ENCODE measurements at regions not wholly inside any gene's neighbourhood (a gene's known extent, or its start where the extent isn't known, plus 50 kb on each side); places are given as distances from the start of the nearest gene placed in this dataset.
"Not testable (repeated sequence)": the region's sequence is repeated elsewhere in the genome, so short reads cannot be mapped to it uniquely, and the experiment has no call there.

GRCh38 chr2:8107621-8108378, 574.1 kb upstream of the ID2 start:
- DNase-seq = no peak

DNA sequence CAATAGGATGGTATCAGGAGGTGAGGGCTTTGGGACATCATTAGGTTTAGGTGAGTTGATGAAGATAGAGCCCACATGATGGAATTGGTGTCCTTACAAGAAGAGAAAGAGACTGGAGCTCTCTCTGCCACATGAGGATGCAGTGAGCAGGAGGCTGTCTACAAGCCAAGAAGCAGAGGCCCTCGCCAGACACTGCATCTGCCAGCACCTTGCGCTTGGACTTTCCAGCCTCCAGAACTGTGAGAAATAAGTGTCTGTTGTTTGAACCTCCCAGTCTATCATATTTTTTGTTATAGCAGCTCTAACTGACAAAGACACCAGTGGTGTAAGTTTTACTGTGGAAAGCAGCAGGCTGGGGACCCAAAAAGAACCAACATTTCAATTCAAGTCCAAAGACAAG, 571.1 kb upstream of the ID2 start:
- DNase-seq = no peak

- no peak for DNase-seq
These were observed 570.7 kb upstream of the ID2 start for GRCh38 chr2:8111193-8111592.

DNA sequence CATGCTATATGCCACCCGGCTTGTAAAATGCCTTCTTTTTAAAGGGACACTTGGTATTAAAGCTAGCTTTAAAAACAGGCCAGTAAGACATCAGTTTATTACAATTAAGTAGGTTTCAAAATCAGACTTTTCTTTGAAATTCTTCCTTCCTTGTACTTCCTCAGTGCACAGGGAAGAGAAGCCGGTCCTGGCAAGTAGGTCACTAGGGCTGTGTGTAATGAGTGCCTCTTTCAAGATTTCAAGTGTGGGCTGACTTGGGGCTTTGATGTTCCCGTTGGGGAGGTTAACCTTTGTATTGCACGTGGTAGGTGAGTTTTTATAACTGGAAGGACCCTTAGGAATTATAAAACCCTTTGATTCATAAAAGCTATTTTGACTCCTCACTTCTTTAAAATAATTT, 566.4 kb upstream of the ID2 start:
- DNase-seq = no peak

DNA sequence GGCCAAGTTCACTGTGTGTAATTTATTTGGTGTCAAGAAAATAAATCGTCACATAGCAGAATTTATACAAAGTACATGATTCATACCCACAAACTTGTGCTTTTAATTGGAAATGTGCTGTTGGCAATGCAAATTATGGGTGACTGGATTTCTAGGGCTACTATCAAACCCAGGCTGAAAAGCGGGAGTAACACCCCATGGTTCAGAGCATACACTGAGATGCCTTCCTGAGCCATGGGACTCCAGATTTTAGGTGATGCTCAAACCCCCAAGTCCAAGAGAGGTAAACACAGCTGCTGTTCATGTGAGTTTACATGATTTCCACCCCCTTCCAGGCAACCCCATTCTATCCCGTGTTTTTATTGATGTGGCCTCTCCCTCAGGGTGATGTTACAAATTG, 565.9 kb upstream of the ID2 start:
- DNase-seq = no peak

- DNase-seq = no peak
These were observed 565.2 kb upstream of the ID2 start for GRCh38 chr2:8116661-8117060.

DNA sequence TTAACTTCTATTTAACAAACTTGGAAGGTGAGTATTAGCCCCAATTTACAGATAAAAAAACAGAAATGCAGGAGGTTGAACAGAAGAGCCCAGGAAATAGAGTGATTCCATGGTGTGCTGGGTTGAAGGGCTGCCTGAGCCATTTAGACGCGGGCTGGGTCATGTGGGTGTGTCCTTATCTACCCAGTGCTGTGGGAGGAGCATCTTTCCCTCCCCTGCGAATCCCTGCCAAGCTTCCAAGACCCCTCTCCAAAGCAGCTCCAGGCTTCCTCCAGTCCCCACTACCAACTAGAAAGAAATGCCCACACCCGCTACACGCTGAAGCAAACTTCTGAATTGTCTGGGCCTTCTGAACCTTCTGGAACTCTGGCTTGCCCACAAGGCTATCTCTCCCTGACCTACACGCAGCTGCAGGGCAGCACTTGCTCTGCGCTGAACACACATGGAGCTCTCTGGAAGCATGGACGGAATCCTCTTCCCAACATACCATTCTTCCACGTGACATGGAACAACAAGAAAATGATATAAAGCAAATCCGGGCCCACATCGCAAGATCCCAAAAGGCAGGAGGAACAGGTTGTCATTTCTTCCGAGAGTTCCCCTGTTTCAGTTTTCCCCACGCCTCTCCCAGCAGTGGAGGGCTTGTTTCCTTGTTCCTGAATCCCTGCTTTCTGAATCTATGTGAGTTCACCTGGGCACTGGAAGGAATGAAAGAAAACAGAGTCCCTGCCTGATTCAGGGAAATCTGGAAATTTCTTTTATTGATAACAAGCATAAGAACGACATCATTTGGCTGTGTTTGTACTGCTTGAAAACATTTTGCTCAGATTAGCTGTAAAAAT, 562.7 kb upstream of the ID2 start:
- no peak for DNase-seq

GRCh38 chr2:8119782-8120505, 561.9 kb upstream of the ID2 start:
- peak in 1 of 5 donors; percentile 36 for DNase-seq

- DNase-seq = no peak
These were observed 561.4 kb upstream of the ID2 start for GRCh38 chr2:8120506-8120860.

DNA sequence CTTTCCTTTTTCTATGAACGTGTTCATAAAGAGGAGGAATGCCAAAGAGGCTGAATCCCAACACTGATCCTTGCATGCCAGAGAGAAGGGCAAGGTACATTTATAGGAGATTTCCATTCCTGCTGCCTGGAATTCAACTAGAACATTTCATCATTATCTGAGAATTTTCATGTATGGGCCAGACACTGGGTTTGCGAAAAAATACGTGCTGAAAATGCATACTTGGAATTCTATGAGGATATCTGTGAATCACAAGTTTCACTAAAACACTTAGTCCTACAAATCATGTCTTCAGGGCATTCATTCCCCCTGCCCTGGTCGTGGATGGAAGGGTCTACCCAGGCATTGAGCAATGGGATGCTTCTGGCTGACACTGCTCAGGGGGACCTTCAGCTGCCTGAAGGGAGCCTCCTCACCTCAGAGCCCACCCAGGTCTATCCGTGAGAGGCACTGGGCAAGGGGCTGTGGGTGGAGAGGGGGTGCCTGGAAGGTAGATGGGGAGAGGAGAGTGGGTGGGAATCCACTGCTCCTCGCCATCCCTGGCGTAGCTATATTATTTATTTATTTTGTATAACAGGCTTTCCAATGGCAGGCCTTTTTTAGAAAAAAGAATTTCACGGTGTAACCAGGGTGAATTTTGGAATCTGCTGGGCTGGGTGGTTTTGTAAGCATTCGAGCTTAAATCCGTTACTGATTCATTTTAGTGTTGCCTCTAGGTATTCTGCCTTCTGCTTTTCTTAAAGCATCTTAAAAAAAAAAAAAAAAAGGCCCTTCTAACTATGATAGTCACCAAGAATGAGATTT, 560.6 kb upstream of the ID2 start:
- DNase-seq = no peak

DNA sequence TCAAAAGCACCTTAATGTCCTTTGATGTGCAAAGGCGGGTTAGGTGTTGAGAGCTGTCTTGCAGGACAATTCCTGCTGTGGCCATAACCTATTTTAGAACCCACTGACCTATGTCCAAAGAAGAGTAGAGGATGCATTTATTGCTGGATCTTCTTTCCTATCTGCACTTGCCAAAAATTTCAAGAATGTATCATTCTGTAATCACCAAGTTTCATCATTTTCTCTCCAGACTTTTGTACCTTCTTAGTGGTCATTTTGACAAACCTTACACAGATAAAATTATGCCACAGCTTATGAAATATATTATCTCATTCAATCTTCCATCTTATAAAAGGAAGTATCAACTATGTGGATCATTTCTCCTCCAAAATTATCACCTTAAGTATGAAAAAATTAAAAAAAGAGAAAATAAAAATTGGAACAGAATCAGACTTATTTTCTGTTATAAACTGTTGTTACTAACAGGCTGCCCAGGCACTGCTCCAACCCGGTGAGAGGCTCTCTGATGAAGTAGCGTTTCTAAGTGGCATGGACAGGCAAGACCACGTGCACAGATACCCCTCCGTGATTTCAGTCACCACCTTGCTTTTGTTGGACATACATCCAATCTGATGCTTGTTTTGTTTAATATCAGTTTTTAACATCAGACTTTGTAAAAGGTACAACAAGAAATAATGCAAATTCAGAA, 559.9 kb upstream of the ID2 start:
- DNase-seq = no peak

GRCh38 chr2:8122520-8122919, 559.3 kb upstream of the ID2 start:
- no peak for DNase-seq

DNA sequence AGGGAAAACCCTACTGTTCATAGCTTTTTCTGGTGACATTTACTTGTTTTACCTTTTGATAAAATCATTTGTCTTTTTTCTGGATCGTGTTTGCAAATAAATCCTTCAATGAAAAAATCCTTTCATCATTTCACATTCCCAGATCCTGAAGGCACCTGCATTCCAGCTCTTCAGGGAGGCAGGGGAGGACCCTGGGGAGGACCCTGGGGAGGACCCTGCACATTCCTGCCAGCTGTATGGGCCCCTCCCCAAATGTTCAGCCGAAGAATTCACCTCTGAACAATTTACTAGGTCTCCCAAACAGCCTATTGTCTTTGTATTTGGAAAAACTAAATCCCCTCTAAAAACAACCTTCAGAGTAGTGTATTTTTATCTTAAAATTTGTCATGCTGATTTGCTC, 558.4 kb upstream of the ID2 start:
- no peak for DNase-seq

DNA sequence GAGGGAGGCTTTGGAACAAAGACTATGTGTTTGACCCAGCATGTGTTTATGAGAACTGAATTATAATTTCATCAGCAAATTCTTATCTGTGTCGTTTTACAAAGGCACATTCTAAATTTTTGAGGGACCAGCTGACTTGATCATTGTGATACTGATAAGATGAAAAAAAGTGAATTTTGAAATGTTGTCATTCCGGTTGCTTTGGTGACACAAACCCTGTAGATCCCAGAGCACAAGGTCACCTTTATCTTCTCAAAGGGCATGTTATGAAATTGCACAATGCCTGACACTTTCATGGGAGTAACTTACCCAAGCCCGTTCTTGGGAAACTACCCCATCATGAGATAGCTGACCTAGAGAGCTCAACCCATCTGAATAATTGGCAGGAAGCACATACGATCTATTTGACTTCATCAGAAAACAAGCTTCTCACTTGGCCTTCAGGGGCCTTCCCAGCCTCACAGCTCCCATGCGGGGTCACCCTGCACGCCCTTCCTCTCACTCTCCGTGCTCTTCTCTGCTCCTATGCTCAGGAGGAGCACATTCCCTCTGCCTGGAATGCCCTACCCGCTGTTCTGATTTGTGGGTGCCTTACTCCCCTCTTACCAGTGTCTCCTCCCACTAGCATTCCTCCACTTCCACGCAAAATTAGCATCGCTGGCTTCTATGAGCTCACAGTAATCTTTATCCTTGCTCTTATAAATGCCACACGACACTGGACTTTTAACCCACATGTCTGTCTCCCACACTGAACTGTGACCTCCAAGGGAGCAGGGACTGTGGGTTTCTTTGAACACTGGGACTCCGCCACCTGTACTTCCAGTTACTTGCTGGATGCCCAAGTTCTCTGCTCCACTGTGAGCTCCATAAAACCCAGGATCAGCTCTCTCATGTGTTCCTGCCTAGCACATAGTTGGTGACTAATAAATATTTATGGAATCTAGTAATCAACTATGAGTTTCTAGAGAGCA, 555.8 kb upstream of the ID2 start:
- no peak for DNase-seq

- DNase-seq = no peak
These were observed 555.1 kb upstream of the ID2 start for GRCh38 chr2:8126783-8127182.

DNA sequence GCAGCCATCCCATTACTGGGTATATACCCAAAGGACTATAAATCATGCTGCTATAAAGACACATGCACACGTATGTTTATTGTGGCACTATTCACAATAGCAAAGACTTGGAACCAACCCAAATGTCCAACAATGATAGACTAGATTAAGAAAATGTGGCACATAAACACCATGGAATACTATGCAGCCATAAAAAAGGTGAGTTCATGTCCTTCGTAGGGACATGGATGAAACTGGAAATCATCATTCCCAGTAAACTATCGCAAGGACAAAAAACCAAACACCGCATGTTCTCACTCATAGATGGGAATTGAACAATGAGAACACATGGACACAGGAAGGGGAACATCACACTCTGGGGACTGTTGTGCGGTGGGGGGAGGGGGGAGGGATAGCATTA, 550.4 kb upstream of the ID2 start:
- not testable (repeated sequence) for DNase-seq

DNA sequence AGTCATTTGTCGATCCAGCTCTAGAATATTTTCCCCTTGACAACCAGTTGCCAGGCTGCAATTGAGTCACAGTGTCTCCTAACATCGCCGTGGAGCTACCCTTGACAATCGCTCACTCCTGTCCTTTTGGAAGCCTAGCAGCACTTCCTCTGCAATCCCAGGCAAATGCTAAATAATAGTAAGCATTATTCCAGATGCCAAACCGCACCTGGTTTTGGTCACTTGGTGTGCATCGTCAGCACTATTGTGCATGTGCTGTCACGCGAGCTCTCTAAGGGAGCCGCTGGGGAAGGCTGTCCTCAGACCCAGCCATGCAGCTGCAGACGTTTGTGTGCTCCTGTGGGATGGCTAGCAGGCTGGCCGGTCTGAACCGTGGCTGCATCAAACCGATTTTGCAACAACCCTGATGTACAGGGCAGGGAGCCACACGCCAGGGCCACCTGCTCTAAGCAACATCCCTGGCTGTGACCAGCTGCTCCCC, 549.5 kb upstream of the ID2 start:
- no peak for DNase-seq

- no peak for DNase-seq
These were observed 549.0 kb upstream of the ID2 start for GRCh38 chr2:8132879-8133278.

- no peak for DNase-seq
These were observed 548.5 kb upstream of the ID2 start for GRCh38 chr2:8133363-8133762.

DNA sequence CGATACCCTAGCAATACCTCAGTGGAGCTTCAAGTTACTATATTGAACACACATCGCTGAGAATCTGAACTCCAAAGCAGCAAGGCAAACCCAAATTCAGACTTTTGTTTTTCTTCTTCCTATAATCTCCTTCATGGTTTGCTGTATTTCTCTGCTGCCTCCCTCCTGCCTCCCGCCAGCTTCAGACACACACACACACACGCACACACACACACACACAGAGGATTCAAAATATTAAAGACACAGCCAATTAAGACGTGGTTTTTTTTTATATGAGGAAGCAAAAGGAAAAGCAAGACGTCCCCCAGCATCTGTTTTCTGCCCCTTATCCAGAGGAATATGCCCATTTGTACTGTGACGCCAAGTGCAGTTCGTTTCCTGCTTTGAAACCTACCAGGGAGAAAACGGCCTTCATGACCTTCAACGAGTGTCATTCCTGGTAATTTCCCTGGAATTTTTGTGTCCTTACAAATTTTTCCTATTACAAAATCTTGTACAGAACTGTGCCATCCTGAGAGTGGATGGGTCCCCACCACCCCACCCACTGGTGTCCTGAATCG, 547.9 kb upstream of the ID2 start:
- no peak for DNase-seq
